HG02884 (cell line): ENCODE measurements at regions not wholly inside any gene's neighbourhood (a gene's known extent, or its start where the extent isn't known, plus 50 kb on each side); places are given as distances from the start of the nearest gene placed in this dataset.
"Not testable (repeated sequence)": the region's sequence is repeated elsewhere in the genome, so short reads cannot be mapped to it uniquely, and the experiment has no call there.

Experiments used
- ATAC-seq: cut with Tn5 transposase; IDR thresholded peaks from one replicate; pipeline ENCODE4 v1.9.1; 2021; ENCODE audit warnings: mild to moderate bottlenecking, moderate library complexity; ENCODE audit not compliant: unreplicated experiment

GRCh38 chr13:21261487-21262216 is 85.2 kb downstream of the MRPL57 start:
- ATAC-seq = not testable (repeated sequence)

GRCh38 chr13:21263909-21264308 is 87.5 kb downstream of the MRPL57 start:
- ATAC-seq = not testable (repeated sequence)

GRCh38 chr13:21268485-21268884 is 92.0 kb downstream of the MRPL57 start:
- ATAC-seq = not testable (repeated sequence)

GRCh38 chr13:21272439-21272838 is 96.0 kb downstream of the MRPL57 start:
- not testable (repeated sequence) for ATAC-seq

- not testable (repeated sequence) for ATAC-seq
These were observed 98.0 kb downstream of the MRPL57 start for GRCh38 chr13:21274457-21274856.

GRCh38 chr13:21282065-21282464 is 105.6 kb downstream of the MRPL57 start:
- no peak for ATAC-seq

- no peak for ATAC-seq
These were observed 111.0 kb downstream of the MRPL57 start for GRCh38 chr13:21287331-21287907.

- no peak for ATAC-seq
These were observed 113.0 kb downstream of the MRPL57 start for GRCh38 chr13:21289475-21289874.

- not testable (repeated sequence) for ATAC-seq
These were observed 114.1 kb downstream of the MRPL57 start for GRCh38 chr13:21290442-21291002.

GRCh38 chr13:21291840-21292239 is 115.4 kb downstream of the MRPL57 start:
- ATAC-seq = no peak

GRCh38 chr13:21296991-21297390 is 120.5 kb downstream of the MRPL57 start:
- ATAC-seq = peak; percentile 37

- no peak for ATAC-seq
These were observed 121.0 kb downstream of the MRPL57 start for GRCh38 chr13:21297447-21297846.

GRCh38 chr13:21297914-21298831 is 121.7 kb downstream of the MRPL57 start:
- peak; percentile 89 for ATAC-seq

GRCh38 chr13:21304256-21304655 is 127.8 kb downstream of the MRPL57 start:
- no peak for ATAC-seq

GRCh38 chr13:21306300-21307073 is 130.0 kb downstream of the MRPL57 start:
- not testable (repeated sequence) for ATAC-seq

GRCh38 chr13:21307158-21307557 is 130.7 kb downstream of the MRPL57 start:
- ATAC-seq = not testable (repeated sequence)

GRCh38 chr13:21308906-21309305 is 132.4 kb downstream of the MRPL57 start:
- ATAC-seq = no peak

GRCh38 chr13:21309542-21310172 is 133.2 kb downstream of the MRPL57 start:
- no peak for ATAC-seq

GRCh38 chr13:21310220-21310619 is 133.8 kb downstream of the MRPL57 start:
- no peak for ATAC-seq

GRCh38 chr13:21314976-21315375 is 138.5 kb downstream of the MRPL57 start:
- ATAC-seq = not testable (repeated sequence)
